Ecto neural progenitor cell (in vitro differentiated cells): ENCODE measurements at regions not wholly inside any gene's neighbourhood (a gene's known extent, or its start where the extent isn't known, plus 50 kb on each side); places are given as distances from the start of the nearest gene placed in this dataset.

Experiments used
- DNase-seq: peaks from one replicate; pipeline ENCODE4 v3.0.0-alpha.2; 2018; ENCODE audit warnings: low spot score

DNA sequence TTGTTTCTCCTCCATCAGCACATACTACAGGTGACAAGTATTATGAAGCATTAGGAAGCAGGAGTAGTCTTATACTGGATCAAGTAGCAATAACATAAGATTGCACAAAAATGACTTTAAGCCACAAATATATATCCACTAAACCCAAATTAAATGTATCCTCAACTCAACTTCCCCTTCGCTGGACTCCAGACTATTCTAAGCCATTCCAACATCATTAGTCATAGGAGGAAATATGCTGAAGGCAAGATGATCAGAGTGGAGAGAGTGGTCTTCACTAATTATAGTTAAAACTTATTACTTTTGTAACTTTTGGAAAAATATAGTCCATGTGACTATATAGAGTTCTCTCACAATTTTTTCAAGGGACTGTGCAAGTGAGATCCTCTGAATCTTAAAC lies 390.7 kb upstream of the ZP4 start:
- DNase-seq: no peak

DNA sequence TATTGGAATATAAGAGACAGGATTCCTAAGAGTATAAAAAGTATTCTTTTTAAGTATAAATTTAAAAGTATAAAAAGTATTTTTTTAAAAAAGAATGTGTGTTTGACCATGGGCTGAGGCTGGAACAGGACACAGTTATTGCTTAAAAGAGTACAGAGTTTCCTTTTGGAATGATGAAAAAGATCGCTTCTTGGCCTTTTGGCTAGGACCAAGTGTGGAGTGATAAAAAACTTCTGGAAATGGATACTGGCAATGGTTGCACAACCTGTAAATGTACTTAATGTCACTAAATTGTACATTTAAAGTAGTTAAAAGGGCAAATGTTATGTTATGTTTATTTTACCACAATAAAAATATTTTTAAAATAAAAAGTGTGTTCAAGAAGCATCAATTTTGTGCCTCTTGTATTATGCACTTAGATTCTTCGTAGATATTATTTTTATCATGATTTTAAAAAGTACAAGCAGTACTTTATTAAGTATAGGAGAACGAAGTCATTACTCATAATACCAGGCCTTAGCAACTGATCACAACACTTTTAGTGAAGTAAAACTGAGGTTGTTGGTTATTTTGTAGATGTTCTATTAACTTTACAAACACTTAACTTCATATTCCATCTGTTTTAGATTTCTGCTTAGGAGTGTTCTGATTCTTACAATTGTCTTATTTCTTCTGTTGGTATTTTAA lies 389.1 kb upstream of the ZP4 start:
- DNase-seq: no peak

GRCh38 chr1:238272145-238272544 lies 381.4 kb upstream of the ZP4 start:
- DNase-seq: no peak

- no peak for DNase-seq
Measured at GRCh38 chr1:238265866-238266265, 375.1 kb upstream of the ZP4 start.

- DNase-seq: no peak
Measured at GRCh38 chr1:238264951-238265350, 374.2 kb upstream of the ZP4 start.

DNA sequence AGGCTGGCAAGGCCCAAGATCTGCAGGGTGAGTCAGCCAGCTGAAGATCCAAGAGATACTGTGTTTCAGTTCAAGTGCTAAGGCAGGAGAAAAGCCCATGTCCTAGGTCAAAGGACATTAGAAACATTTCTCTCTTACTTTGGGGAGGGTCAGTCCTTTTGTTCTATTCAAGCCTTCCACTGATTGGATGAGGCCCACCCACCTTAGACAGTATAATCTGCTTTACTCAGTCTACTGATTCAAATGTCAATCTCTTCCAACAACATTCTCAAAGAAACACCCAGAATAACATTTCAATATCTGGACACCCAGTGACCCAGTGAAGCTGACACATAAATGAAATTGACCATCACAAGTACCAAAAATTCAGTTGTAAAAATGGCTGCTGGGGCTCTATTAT lies 367.8 kb upstream of the ZP4 start:
- no peak for DNase-seq

DNA sequence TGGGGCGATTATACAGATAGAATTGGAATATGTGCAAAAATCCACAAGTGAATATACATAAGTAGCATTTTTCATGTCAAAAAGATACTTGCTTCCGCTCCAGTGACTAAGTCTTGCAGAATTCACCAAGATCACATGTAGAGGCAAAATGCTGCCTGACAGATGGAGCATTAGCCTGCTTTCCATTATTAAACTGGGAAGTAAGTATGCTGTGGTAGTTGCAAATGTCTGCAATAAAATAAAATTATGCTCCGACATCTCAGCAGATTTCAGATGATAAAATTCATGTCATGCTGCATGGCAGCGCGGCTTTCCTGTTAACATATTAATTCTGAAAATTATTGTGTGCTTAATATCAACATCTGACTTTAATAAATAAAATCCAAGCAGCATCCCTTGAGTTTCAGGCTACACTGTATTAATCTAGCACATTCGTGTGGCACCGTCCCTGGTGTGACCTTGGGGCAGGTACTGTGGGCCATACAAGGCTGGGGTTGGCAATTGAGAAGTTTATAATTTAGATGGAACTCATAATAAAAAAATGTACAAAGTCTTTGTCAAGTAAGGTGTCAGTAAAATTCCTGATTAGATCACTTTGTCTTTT lies 366.4 kb upstream of the ZP4 start:
- no peak for DNase-seq

DNA sequence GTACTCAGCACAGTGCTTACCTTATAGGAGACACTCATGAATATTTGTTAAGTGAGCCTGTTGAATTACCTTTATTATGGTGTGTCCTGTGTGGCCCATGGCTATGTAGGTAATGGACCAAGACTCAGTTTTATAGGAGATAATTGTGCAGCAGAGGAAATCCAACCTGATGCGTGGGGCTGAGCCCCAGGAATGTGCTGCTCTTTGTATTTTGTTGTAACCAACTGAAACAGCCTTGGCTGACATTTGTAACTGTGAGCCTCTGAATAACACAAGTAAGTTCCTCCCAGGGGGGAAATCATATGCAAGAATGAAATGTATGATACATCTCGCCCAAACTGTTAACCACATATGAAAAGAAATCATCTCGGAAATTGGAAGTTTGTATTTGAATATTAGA lies 364.2 kb upstream of the ZP4 start:
- DNase-seq: no peak

GRCh38 chr1:238252033-238252802 lies 361.5 kb upstream of the ZP4 start:
- peak; percentile 61 for DNase-seq

GRCh38 chr1:238248356-238248755 lies 357.6 kb upstream of the ZP4 start:
- no peak for DNase-seq

DNA sequence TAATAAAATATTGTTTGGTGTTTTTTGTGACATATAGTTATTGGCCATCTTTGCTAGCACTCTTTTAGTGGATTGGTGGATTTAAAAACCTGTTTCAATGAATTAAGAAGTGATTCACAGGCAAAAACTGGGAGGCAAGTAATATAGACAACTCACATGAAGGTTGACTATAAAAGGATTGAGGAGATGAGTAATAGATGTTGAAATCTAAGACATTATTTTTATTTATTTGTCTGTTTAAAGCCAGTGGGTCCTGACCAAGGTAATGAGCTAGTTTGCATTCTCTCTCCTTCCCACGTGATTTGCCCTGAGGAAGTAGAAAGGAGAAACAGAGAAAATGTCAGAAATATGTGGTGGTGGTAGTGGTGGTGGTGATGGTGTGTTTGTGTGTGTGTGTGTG lies 351.5 kb upstream of the ZP4 start:
- no peak for DNase-seq

DNA sequence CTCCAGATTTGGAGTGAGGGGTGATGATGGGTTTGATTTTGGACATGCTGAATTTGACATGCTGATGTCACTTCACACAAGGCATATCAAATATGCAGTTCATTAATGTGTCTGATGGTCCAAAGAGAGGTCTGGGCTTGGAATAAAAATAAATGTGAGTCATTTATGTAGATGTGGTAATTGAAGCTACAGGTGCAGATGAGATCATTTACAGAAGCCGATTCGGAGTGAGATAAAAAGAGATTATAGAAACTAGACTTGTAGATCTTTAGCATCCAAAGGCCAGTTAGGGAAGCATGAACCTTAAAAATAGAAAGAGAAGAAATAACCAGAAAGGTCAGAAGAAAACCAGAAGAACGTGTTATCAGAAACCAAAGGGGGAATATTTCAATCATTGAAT lies 350.9 kb upstream of the ZP4 start:
- DNase-seq: no peak

DNA sequence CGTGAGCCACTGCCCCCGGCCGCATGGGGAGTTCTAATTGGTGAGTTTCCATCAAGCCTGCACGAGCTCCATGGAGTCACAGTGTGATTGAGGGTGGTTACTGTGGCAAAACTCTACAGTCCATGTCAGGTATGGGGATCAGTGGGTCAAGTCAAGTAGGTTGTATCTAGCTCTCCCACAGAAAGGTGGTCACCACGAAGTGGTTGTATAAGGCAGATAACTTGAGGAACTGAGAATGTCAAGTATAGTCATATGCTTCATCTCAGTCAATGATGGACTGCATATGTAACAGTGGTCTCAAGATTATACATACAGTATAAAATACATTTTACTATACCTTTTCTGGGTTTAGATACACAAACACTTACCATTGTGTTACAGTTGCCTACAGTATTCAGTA lies 348.6 kb upstream of the ZP4 start:
- DNase-seq: no peak

DNA sequence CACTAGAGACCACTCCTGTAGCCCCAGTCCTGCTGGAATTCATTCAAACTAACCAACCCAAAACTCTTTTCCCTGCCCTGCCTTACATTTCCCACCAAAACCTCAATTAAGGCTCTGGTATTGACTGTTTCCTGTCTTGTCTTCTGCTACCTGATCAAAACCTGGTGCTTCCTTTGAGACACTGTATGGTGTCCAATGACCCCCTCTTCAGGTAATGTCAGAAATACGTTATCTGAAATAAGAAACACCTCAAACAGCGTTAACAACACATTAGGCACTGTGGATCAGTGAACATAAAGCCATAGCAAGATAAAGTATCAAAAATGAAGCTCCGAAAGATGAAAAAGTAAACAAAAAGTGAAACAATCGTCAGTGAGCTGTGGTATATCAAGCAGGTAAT lies 343.2 kb upstream of the ZP4 start:
- DNase-seq: no peak

DNA sequence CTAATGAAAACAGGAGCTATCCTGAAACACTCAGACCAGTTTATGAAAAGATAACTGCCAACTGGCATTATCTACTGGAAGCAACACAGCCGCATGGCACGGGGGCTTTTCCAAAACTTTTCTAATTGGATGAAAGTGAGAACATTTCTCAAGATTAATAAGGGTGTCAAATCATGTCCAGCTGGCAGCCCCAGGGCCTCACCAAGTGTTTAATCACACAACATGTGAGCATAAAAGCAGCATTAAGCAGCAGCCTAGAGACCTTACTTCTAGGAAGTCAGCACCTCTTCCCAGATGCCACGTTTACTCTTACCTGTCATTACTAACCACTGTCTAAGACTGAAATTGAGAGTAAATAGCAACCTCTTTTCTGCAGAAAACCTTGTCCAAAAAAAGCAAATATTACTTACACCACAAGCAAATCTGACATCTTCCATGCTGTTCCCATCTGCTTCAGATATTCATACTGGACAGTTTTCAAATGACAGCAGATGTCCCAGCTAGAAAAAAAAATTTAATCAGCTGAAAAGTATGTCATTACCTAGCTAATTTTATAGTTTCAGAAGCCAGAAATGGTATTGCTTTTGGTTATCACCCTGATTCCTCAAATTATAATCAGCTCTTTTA lies 341.5 kb upstream of the ZP4 start:
- DNase-seq: no peak

DNA sequence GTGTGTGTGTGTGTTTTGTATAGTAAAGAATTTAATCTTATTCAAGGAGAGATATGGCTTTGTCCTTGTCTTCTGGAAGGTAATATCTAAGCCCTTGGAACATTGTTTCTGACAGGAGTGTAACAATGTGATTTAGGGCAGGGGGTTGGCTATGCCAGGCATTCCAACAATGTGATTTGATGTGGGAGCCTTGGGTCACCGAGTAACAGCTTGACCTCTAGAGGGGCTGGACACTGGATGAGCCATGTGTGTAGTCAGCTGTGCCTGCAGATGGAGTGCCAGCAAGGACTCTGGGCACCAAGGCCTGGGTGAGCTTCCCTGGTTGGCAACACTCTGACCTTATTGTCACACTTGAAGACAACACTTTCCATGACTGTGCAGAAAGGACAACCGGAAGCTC lies 336.1 kb upstream of the ZP4 start:
- no peak for DNase-seq

DNA sequence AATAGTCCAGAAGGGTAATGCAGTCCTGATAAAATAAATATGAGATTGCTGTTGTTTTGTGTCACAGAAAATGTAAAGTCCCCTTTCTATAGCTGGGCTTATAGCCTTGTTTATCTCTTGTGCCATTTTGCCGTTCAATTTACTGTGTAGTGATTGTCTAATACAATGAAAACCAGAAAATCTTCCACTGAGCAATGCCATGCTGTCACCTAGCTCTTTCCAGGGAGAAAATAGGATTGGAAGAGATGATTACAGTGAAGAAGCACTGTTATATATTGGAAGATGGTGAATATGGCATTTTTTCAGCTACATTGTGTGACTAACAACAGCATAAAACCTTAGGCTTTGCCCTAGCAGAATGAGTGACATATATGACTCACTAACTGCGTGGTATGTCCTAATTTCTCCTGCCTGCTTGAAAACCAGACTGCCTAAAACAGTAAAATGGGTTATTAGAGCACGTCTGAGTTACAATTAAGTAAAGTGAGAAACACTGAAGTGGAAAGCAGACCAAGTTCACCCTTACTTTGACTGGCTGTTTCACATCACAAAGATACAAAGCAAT lies 332.4 kb upstream of the ZP4 start:
- no peak for DNase-seq

DNA sequence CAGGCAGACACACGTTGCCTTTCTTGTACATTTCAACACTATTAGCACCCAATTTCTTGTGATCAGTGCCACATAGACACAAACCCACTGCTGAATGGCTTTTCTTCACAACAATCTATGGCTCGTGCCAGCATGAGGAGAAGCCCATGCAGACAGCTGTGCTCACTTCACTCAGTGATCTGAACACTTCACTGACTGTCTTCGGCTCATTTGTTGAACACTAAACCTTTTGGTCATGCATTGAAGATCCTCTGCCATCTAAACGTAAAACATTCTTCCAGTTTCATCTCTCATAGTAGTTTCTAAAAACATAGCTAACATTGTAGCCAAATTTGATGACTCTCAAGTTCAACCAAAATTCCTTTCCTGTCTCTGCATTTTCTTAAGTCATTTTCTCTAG lies 331.0 kb upstream of the ZP4 start:
- DNase-seq: no peak

DNA sequence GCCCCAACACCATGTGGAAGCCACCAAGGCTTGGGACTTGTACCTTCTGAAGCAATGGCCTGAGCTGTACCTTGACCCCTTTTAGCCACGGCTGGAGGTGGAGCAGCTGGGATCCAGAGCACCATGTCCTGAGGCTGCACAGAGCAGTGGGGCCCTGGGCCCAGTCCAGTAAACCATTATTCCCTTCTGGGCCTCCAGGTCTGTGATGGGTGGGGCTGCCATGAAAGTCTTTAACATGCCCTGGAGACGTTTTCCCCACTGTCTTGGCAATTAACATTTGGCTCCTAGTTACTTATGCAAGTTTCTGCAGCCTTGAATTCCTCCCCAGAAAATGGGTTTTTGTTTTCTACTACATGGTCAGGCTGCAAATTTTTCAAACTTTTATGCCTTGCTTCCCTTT lies 323.7 kb upstream of the ZP4 start:
- no peak for DNase-seq

DNA sequence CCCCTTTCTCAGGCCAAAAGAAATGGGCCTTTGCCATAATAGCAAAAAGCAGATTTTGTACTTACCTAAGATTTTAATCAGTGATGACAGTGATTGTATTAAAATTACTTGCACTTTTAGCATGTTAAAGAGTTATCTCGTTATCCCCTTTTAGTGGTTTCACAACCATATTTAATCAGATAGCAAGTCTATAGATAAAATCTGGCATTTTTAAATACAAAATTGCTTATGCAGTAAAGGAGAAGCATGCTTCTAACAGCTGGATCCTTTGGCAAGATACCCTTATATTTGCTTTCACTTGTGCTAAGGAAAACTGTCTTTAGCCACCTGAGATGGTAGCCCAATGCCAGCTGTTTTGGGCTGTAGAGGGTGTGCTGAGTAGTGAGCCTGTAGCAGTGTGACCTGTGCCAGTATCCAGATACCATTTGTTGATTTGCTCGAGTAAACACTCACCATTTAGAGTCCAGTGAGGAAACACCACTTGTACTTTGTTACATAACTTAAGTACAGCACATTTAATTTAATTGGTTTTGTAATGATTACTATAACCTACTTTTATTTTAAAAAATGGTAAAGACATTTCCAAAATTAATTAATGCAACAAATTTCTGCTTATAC lies 314.4 kb upstream of the ZP4 start:
- no peak for DNase-seq

DNA sequence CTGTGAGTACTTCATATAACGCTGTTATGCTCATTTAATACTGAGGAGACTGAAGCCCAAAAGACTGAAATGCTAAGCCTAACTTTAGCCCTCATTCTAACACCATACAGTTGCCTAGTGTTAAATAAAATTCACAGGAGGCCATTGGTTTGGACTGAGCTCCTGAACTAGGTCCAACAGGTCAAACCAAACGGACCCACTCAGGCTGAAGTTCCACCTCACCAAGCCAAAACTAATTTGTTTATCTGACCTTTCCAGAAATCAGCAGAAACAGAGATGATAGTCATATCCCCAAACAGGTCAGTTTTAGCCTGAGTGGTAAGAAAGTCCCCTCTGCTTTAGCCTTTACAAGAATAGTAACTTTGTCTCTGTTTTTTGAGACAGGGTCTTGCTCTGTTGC lies 311.3 kb upstream of the ZP4 start:
- no peak for DNase-seq

GRCh38 chr1:238199325-238199724 lies 308.6 kb upstream of the ZP4 start:
- DNase-seq: no peak
